NCI-H748 (cell line): ENCODE measurements at regions not wholly inside any gene's neighbourhood (a gene's known extent, or its start where the extent isn't known, plus 50 kb on each side); places are given as distances from the start of the nearest gene placed in this dataset.
A peak's percentile ranks its signal among the peaks of the same experiment; 100 is the strongest.
"Not testable (repeated sequence)": the region's sequence is repeated elsewhere in the genome, so short reads cannot be mapped to it uniquely, and the experiment has no call there.

Experiments
- DNase-seq: peaks from one replicate; lab custom pipeline; 2025; ENCODE audit not compliant: unreplicated experiment; lab: John Stamatoyannopoulos, UW

- DNase-seq = peak; percentile 50
Observed at GRCh38 chr11:92122561-92122960, 102.1 kb upstream of the FAT3 start.

- DNase-seq = no peak
Observed at GRCh38 chr11:92111287-92111686, 113.3 kb upstream of the FAT3 start.

- no peak for DNase-seq
Observed at GRCh38 chr11:92109466-92109865, 115.2 kb upstream of the FAT3 start.

- DNase-seq = no peak
Observed at GRCh38 chr11:92107331-92107730, 117.3 kb upstream of the FAT3 start.

GRCh38 chr11:92104349-92104748 is 120.3 kb upstream of the FAT3 start:
- no peak for DNase-seq

GRCh38 chr11:92101920-92102319 is 122.7 kb upstream of the FAT3 start:
- DNase-seq = no peak

- DNase-seq = no peak
Observed at GRCh38 chr11:92099183-92099582, 125.4 kb upstream of the FAT3 start.

GRCh38 chr11:92098172-92098571 is 126.4 kb upstream of the FAT3 start:
- DNase-seq = no peak

- DNase-seq = no peak
Observed at GRCh38 chr11:92087725-92088537, 136.7 kb upstream of the FAT3 start.

- DNase-seq = no peak
Observed at GRCh38 chr11:92083123-92083522, 141.5 kb upstream of the FAT3 start.

GRCh38 chr11:92082652-92083051 is 142.0 kb upstream of the FAT3 start:
- no peak for DNase-seq

GRCh38 chr11:92074498-92074897 is 150.1 kb upstream of the FAT3 start:
- DNase-seq = not testable (repeated sequence)

- DNase-seq = no peak
Observed at GRCh38 chr11:92071660-92072059, 153.0 kb upstream of the FAT3 start.

- DNase-seq = no peak
Observed at GRCh38 chr11:92070026-92070889, 154.4 kb upstream of the FAT3 start.

GRCh38 chr11:92067016-92067415 is 157.6 kb upstream of the FAT3 start:
- no peak for DNase-seq

- no peak for DNase-seq
Observed at GRCh38 chr11:92061456-92062062, 163.1 kb upstream of the FAT3 start.

GRCh38 chr11:92057849-92058442 is 166.7 kb upstream of the FAT3 start:
- no peak for DNase-seq

GRCh38 chr11:92053216-92053615 is 171.4 kb upstream of the FAT3 start:
- no peak for DNase-seq

- no peak for DNase-seq
Observed at GRCh38 chr11:92050305-92050704, 174.3 kb upstream of the FAT3 start.

GRCh38 chr11:92048415-92048814 is 176.2 kb upstream of the FAT3 start:
- peak; percentile 10 for DNase-seq

GRCh38 chr11:92046103-92046502 is 178.5 kb upstream of the FAT3 start:
- no peak for DNase-seq
